Brain microvascular endothelial cell (primary cell): ENCODE measurements at regions not wholly inside any gene's neighbourhood (a gene's known extent, or its start where the extent isn't known, plus 50 kb on each side); places are given as distances from the start of the nearest gene placed in this dataset.
"Not testable (repeated sequence)": the region's sequence is repeated elsewhere in the genome, so short reads cannot be mapped to it uniquely, and the experiment has no call there.

ENCODE experiments used
- DNase-seq: peaks from one replicate; pipeline ENCODE4 v3.0.0-alpha.2; 2020
- H3K27ac ChIP-seq: fragments of 250-450 bp; sonication (Bioruptor Pico); 2 replicates; pipeline ENCODE4 v1.5.1; 2020; ENCODE audit warnings: mild to moderate bottlenecking, moderate library complexity
- H3K27me3 ChIP-seq: fragments of 250-450 bp; sonication (Bioruptor Pico); replicated peaks from 2 replicates; pipeline ENCODE4 v1.5.1; 2020; ENCODE audit warnings: mild to moderate bottlenecking
- H3K36me3 ChIP-seq: fragments of 250-450 bp; sonication (Bioruptor Pico); replicated peaks from 2 replicates; pipeline ENCODE4 v1.5.1; 2020; ENCODE audit warnings: mild to moderate bottlenecking
- H3K4me3 ChIP-seq: 2 replicates; pipeline ENCODE4 v1.5.1; 2011; ENCODE audit warnings: low read depth, mild to moderate bottlenecking, control low read depth, low read length, moderate library complexity
- CTCF ChIP-seq: IDR thresholded peaks from 2 replicates; pipeline ENCODE4 v1.5.1; 2011; ENCODE audit warnings: low read depth, mild to moderate bottlenecking, moderate library complexity, low read length, control low read depth, inconsistent platforms; ENCODE audit errors: missing control alignments
- in situ Hi-C: cut with HindIII; loops from 2 replicates; pipeline ENCODE4 v1.10.0; 2017; ENCODE audit warnings: low sequenced_read_pairs, low pct_ligation_motif_present

GRCh38 chrX:819684-820083 is 189.1 kb downstream of the SHOX start:
- Histone ChIP-seq H3K36me3 (no peaks in the 10 kb centered on the region), H3K4me3 (no peak overlapping the region), H3K27me3 (no peaks in the 10 kb centered on the region), H3K27ac (no peak overlapping the region)
- no peak for DNase-seq
- no peak for TF ChIP-seq CTCF
- in situ Hi-C loops, result no loop called here

- no peak overlapping the region for H3K27ac ChIP-seq
- H3K36me3 ChIP-seq, result no peaks in the 10 kb centered on the region
- in situ Hi-C loops, result no loop called here
- no peak for DNase-seq
- TF ChIP-seq CTCF, result no peak
- no peak overlapping the region for H3K4me3 ChIP-seq
- no peaks in the 10 kb centered on the region for H3K27me3 ChIP-seq
Observed at GRCh38 chrX:817759-818300, 187.2 kb downstream of the SHOX start.

- DNase-seq, H3K27ac ChIP-seq, H3K36me3 ChIP-seq, in situ Hi-C loops, H3K27me3 ChIP-seq, H3K4me3 ChIP-seq: not testable (repeated sequence)
Observed at GRCh38 chrX:817147-817546, 186.6 kb downstream of the SHOX start.

GRCh38 chrX:816411-816810 is 185.8 kb downstream of the SHOX start:
- TF ChIP-seq CTCF, result no peak
- no peaks in the 10 kb centered on the region for H3K27me3 ChIP-seq
- no peak overlapping the region for H3K27ac ChIP-seq
- DNase-seq, result no peak
- no peak overlapping the region for H3K4me3 ChIP-seq
- no peaks in the 10 kb centered on the region for H3K36me3 ChIP-seq
- in situ Hi-C loops, result no loop called here

- in situ Hi-C loops, result no loop called here
- TF ChIP-seq CTCF, result no peak
- DNase-seq, result no peak
- Histone ChIP-seq H3K27ac (no peak overlapping the region), H3K36me3 (no peaks in the 10 kb centered on the region), H3K27me3 (no peaks in the 10 kb centered on the region), H3K4me3 (no peak overlapping the region)
Observed at GRCh38 chrX:810186-810585, 179.6 kb downstream of the SHOX start.

GRCh38 chrX:809081-809480 is 178.5 kb downstream of the SHOX start:
- no peaks in the 10 kb centered on the region for H3K36me3 ChIP-seq
- TF ChIP-seq CTCF, result no peak
- H3K27ac ChIP-seq, result no peak overlapping the region
- H3K27me3 ChIP-seq, result no peaks in the 10 kb centered on the region
- no peak overlapping the region for H3K4me3 ChIP-seq
- DNase-seq, result no peak
- in situ Hi-C loops, result no loop called here
